ENCODE measurements at regions not wholly inside any gene's neighbourhood (a gene's known extent, or its start where the extent isn't known, plus 50 kb on each side); places are given as distances from the start of the nearest gene placed in this dataset.

DNA sequence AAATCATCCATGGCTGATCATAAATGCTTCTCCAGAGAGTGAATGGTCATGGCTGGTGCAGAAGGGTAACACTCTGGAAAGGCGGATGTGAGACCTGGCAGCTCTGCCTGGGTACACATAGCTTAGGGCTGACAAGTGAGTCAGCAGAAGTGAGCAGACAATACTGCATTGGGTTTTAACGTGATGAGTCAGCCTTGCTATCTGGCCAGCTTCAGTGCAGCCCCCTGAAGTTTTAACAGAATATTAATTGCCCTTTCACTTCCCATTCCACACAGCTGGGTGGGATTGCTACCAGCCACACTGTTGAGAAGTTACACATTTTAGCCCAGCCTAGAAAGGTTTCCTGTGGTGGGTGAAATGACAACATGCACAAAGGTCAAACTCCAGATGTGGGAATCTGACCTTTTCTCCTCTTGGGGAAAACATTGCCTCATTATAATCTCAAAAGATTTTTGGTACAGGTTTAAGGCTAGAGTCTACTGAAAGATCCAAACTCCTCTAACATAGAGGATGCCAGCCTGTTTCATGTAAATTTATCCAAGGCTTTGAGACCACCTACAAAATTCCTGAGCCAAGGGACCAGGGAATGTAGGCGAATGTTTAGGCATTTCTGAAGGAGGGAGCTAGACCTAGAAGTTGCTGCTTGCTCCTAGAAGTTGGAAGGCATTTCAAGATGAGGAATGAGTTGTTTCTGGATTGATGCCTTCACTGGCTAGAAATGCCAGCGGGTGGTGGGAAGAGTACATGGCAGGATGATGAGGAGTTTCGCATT, 230.3 kb upstream of the PGRMC2 start (continued):
- TF ChIP-seq, protein P1, sequence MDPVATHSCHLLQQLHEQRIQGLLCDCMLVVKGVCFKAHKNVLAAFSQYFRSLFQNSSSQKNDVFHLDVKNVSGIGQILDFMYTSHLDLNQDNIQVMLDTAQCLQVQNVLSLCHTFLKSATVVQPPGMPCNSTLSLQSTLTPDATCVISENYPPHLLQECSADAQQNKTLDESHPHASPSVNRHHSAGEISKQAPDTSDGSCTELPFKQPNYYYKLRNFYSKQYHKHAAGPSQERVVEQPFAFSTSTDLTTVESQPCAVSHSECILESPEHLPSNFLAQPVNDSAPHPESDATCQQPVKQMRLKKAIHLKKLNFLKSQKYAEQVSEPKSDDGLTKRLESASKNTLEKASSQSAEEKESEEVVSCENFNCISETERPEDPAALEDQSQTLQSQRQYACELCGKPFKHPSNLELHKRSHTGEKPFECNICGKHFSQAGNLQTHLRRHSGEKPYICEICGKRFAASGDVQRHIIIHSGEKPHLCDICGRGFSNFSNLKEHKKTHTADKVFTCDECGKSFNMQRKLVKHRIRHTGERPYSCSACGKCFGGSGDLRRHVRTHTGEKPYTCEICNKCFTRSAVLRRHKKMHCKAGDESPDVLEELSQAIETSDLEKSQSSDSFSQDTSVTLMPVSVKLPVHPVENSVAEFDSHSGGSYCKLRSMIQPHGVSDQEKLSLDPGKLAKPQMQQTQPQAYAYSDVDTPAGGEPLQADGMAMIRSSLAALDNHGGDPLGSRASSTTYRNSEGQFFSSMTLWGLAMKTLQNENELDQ (CRISPR knock-in tag; IDR thresholded peaks at IDR 0.05; ENCODE audit: borderline replicate concordance) = no peak
- peak; percentile 75; the same call in 1 of the 2 replicates for TF ChIP-seq ZNF766 (CRISPR knock-in tag; conservative IDR thresholded peaks at IDR 0.05)
- TF ChIP-seq SETDB1 (IDR thresholded peaks at IDR 0.05; ENCODE audit: low read length) = no peak
- TF ChIP-seq RBM39 (optimal IDR thresholded peaks at IDR 0.05; ENCODE audit: low read depth, low read length) = no peak
- no peak for TF ChIP-seq ZNF384 (IDR thresholded peaks at IDR 0.05; ENCODE audit: low read depth, low read length)
- peak in 1 of 2 experiments; percentile 72; a peak in 1 of 4 replicates for TF ChIP-seq TBL1XR1 (IDR thresholded peaks at IDR 0.05; ENCODE audit: low read length in 2 of 2)
- TF ChIP-seq, protein P2, sequence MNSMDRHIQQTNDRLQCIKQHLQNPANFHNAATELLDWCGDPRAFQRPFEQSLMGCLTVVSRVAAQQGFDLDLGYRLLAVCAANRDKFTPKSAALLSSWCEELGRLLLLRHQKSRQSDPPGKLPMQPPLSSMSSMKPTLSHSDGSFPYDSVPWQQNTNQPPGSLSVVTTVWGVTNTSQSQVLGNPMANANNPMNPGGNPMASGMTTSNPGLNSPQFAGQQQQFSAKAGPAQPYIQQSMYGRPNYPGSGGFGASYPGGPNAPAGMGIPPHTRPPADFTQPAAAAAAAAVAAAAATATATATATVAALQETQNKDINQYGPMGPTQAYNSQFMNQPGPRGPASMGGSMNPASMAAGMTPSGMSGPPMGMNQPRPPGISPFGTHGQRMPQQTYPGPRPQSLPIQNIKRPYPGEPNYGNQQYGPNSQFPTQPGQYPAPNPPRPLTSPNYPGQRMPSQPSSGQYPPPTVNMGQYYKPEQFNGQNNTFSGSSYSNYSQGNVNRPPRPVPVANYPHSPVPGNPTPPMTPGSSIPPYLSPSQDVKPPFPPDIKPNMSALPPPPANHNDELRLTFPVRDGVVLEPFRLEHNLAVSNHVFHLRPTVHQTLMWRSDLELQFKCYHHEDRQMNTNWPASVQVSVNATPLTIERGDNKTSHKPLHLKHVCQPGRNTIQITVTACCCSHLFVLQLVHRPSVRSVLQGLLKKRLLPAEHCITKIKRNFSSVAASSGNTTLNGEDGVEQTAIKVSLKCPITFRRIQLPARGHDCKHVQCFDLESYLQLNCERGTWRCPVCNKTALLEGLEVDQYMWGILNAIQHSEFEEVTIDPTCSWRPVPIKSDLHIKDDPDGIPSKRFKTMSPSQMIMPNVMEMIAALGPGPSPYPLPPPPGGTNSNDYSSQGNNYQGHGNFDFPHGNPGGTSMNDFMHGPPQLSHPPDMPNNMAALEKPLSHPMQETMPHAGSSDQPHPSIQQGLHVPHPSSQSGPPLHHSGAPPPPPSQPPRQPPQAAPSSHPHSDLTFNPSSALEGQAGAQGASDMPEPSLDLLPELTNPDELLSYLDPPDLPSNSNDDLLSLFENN (IDR thresholded peaks at IDR 0.05; ENCODE audit: low read depth in 2 of 2, low read length in 2 of 2) = peak in 1 of 2 experiments; percentile 26; a peak in 1 of 4 replicates
- 0 out of 2 replicates have a peak, but pooled peaks have one; percentile 24 for TF ChIP-seq GABPA (tag; conservative IDR thresholded peaks at IDR 0.05; ENCODE audit: low read depth)
- no peak for TF ChIP-seq NR4A1 (CRISPR knock-in tag; IDR thresholded peaks at IDR 0.05)
- TF ChIP-seq NR4A1 (tag; IDR thresholded peaks at IDR 0.05) = peak; percentile 85
- TF ChIP-seq, protein P3, sequence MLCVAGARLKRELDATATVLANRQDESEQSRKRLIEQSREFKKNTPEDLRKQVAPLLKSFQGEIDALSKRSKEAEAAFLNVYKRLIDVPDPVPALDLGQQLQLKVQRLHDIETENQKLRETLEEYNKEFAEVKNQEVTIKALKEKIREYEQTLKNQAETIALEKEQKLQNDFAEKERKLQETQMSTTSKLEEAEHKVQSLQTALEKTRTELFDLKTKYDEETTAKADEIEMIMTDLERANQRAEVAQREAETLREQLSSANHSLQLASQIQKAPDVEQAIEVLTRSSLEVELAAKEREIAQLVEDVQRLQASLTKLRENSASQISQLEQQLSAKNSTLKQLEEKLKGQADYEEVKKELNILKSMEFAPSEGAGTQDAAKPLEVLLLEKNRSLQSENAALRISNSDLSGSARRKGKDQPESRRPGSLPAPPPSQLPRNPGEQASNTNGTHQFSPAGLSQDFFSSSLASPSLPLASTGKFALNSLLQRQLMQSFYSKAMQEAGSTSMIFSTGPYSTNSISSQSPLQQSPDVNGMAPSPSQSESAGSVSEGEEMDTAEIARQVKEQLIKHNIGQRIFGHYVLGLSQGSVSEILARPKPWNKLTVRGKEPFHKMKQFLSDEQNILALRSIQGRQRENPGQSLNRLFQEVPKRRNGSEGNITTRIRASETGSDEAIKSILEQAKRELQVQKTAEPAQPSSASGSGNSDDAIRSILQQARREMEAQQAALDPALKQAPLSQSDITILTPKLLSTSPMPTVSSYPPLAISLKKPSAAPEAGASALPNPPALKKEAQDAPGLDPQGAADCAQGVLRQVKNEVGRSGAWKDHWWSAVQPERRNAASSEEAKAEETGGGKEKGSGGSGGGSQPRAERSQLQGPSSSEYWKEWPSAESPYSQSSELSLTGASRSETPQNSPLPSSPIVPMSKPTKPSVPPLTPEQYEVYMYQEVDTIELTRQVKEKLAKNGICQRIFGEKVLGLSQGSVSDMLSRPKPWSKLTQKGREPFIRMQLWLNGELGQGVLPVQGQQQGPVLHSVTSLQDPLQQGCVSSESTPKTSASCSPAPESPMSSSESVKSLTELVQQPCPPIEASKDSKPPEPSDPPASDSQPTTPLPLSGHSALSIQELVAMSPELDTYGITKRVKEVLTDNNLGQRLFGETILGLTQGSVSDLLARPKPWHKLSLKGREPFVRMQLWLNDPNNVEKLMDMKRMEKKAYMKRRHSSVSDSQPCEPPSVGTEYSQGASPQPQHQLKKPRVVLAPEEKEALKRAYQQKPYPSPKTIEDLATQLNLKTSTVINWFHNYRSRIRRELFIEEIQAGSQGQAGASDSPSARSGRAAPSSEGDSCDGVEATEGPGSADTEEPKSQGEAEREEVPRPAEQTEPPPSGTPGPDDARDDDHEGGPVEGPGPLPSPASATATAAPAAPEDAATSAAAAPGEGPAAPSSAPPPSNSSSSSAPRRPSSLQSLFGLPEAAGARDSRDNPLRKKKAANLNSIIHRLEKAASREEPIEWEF (CRISPR knock-in tag; IDR thresholded peaks at IDR 0.05) = 0 out of 2 replicates have a peak, but pooled peaks have one; percentile 26
- TF ChIP-seq, protein P4, sequence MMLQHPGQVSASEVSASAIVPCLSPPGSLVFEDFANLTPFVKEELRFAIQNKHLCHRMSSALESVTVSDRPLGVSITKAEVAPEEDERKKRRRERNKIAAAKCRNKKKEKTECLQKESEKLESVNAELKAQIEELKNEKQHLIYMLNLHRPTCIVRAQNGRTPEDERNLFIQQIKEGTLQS (IDR thresholded peaks at IDR 0.05) = peak; percentile 97
- TF ChIP-seq, protein P4 (CRISPR knock-in tag; conservative IDR thresholded peaks at IDR 0.05) = peak; percentile 83; the same call in 1 of the 2 replicates
- peak; percentile 79 for TF ChIP-seq NR2C1 (IDR thresholded peaks at IDR 0.05)
- TF ChIP-seq NR2C1 (tag; IDR thresholded peaks at IDR 0.05) = peak; percentile 90
